ENCODE measurements at regions not wholly inside any gene's neighbourhood (a gene's known extent, or its start where the extent isn't known, plus 50 kb on each side); places are given as distances from the start of the nearest gene placed in this dataset.

- no peaks in the 10 kb centered on the region for H3K9me3 ChIP-seq (ENCODE audit: control insufficient read depth, insufficient read depth, low read depth, low read length)
- no peak for TF ChIP-seq ZNF791 (tag by site-specific recombination; IDR thresholded peaks at IDR 0.05)
- TF ChIP-seq ZSCAN23 (tag by site-specific recombination; IDR thresholded peaks at IDR 0.05) = no peak
- peak; percentile 28; the same call in 1 of the 2 replicates for TF ChIP-seq ZNF654 (tag by site-specific recombination; IDR thresholded peaks at IDR 0.05; ENCODE audit: low read depth)
- TF ChIP-seq, protein P1, sequence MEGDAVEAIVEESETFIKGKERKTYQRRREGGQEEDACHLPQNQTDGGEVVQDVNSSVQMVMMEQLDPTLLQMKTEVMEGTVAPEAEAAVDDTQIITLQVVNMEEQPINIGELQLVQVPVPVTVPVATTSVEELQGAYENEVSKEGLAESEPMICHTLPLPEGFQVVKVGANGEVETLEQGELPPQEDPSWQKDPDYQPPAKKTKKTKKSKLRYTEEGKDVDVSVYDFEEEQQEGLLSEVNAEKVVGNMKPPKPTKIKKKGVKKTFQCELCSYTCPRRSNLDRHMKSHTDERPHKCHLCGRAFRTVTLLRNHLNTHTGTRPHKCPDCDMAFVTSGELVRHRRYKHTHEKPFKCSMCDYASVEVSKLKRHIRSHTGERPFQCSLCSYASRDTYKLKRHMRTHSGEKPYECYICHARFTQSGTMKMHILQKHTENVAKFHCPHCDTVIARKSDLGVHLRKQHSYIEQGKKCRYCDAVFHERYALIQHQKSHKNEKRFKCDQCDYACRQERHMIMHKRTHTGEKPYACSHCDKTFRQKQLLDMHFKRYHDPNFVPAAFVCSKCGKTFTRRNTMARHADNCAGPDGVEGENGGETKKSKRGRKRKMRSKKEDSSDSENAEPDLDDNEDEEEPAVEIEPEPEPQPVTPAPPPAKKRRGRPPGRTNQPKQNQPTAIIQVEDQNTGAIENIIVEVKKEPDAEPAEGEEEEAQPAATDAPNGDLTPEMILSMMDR (tag by site-specific recombination; IDR thresholded peaks at IDR 0.05) = 0 out of 2 replicates have a peak, but pooled peaks have one; percentile 14
- 0 out of 2 replicates have a peak, but pooled peaks have one; percentile 46 for TF ChIP-seq ZNF660 (tag by site-specific recombination; IDR thresholded peaks at IDR 0.05)
- no peak overlapping the region for H3K27ac ChIP-seq (ENCODE audit: extremely low read depth, low read depth, low read length)
- ChIA-PET POLR2A (no interaction called here), CTCF (interaction anchor here (0.6 to 2.9 kb wide), 21 partner anchors 11 to 1966 kb away, joined by 3 to 17 read pairs (median 4); no protein-coding TSS in a partner anchor)
- H3K36me3 ChIP-seq (ENCODE audit: control insufficient read depth in 2 of 2, insufficient read depth in 1 of 2, low read length in 2 of 2) = no peaks in the 10 kb centered on the region
- no peak overlapping the region for H3K4me3 ChIP-seq (ENCODE audit: low read depth, low read length)
- no peaks in the 10 kb centered on the region for H3K4me1 ChIP-seq (ENCODE audit: control insufficient read depth, insufficient read depth, low read length)
Measured at GRCh38 chr5:42005561-42006153, 80.6 kb downstream of the FBXO4 start.

DNA sequence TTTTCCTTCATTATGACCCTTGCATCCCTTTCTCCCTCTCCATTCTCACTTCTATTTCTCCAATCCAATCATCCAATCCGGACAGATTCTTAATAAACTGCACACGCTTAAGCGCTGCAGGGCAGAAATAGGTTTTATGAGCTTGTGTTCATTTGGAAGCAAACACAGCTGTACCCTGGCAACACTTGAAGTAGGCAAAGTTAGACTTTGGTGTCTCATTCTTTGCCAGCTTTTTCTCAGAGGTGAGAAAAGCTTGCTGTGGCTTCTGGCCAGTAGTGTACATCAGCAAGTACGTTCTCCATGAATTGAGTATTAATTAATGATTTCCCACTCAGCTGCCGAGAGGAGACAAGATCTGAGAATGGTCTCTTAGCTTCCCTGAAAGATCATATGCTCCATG, 88.5 kb downstream of the FBXO4 start:
- TF ChIP-seq KLF8 (tag by site-specific recombination; IDR thresholded peaks at IDR 0.05) (no peak), ZNF449 (tag by site-specific recombination; IDR thresholded peaks at IDR 0.05) (no peak), ZNF600 (tag by site-specific recombination; IDR thresholded peaks at IDR 0.05) (no peak), SCRT1 (tag by site-specific recombination; IDR thresholded peaks at IDR 0.05; ENCODE audit: borderline replicate concordance) (no peak), ZNF473 (tag by site-specific recombination; IDR thresholded peaks at IDR 0.05) (no peak), ZNF548 (tag by site-specific recombination; IDR thresholded peaks at IDR 0.05) (no peak), PATZ1 (tag by site-specific recombination; IDR thresholded peaks at IDR 0.05) (no peak), HOXA7 (CRISPR knock-in tag; IDR thresholded peaks at IDR 0.05; ENCODE audit: borderline replicate concordance) (no peak)
- H3K4me1 ChIP-seq (ENCODE audit: control insufficient read depth, insufficient read depth, low read length) = no peaks in the 10 kb centered on the region
- H3K27ac ChIP-seq (ENCODE audit: extremely low read depth, low read depth, low read length) = no peak overlapping the region
- POLR2A ChIA-PET = no interaction called here
- H3K9me3 ChIP-seq (ENCODE audit: control insufficient read depth, insufficient read depth, low read depth, low read length) = no peaks in the 10 kb centered on the region
- CTCF ChIA-PET = no interaction called here
- no peak overlapping the region for H3K4me3 ChIP-seq (ENCODE audit: low read depth, low read length)
- no peaks in the 10 kb centered on the region for H3K36me3 ChIP-seq (ENCODE audit: control insufficient read depth in 2 of 2, insufficient read depth in 1 of 2, low read length in 2 of 2)

GRCh38 chr5:42015254-42015653, 90.2 kb downstream of the FBXO4 start:
- POLR2A ChIA-PET = no interaction called here
- TF ChIP-seq ZBTB8A (tag by site-specific recombination; IDR thresholded peaks at IDR 0.05) = no peak
- TF ChIP-seq PRDM6 (tag by site-specific recombination; IDR thresholded peaks at IDR 0.05) = no peak
- no peak for TF ChIP-seq MEIS1 (CRISPR knock-in tag; IDR thresholded peaks at IDR 0.05; ENCODE audit: borderline replicate concordance)
- no peak for TF ChIP-seq ZNF768 (tag by site-specific recombination; IDR thresholded peaks at IDR 0.05)
- no peak for TF ChIP-seq ZNF692 (tag by site-specific recombination; IDR thresholded peaks at IDR 0.05)
- TF ChIP-seq ZNF148 (tag by site-specific recombination; IDR thresholded peaks at IDR 0.05; ENCODE audit: borderline replicate concordance) = no peak
- no peak for TF ChIP-seq ZNF132 (tag by site-specific recombination; IDR thresholded peaks at IDR 0.05; ENCODE audit: borderline replicate concordance)

More at GRCh38 chr5:42015254-42015653, 90.2 kb downstream of the FBXO4 start:
- H3K27ac ChIP-seq (ENCODE audit: extremely low read depth, low read depth, low read length) = no peak overlapping the region
- H3K4me3 ChIP-seq (ENCODE audit: low read depth, low read length) = no peak overlapping the region
- H3K4me1 ChIP-seq (ENCODE audit: control insufficient read depth, insufficient read depth, low read length) = no peaks in the 10 kb centered on the region
- H3K36me3 ChIP-seq (ENCODE audit: control insufficient read depth in 2 of 2, insufficient read depth in 1 of 2, low read length in 2 of 2) = no peaks in the 10 kb centered on the region
- no peaks in the 10 kb centered on the region for H3K9me3 ChIP-seq (ENCODE audit: control insufficient read depth, insufficient read depth, low read depth, low read length)
- CTCF ChIA-PET = interaction anchor here (2.5 kb wide), 1 partner anchor 9 kb away, joined by 14 read pairs; no protein-coding TSS in a partner anchor

Data from HEK293 (cell line).